ENCODE measurements at regions not wholly inside any gene's neighbourhood (a gene's known extent, or its start where the extent isn't known, plus 50 kb on each side); places are given as distances from the start of the nearest gene placed in this dataset.

GRCh38 chr2:149732730-149733290, 145.2 kb upstream of the MMADHC start:
- H3K27me3 Mint-ChIP-seq, result no peaks in the 10 kb centered on the region
- DNase-seq, result no peak
- H3K27ac Mint-ChIP-seq, result no peak overlapping the region
- H3K4me3 Mint-ChIP-seq, result no peak overlapping the region
- H3K4me1 Mint-ChIP-seq, result no peaks in the 10 kb centered on the region
- H3K36me3 Mint-ChIP-seq, result no peaks in the 10 kb centered on the region
- CTCF ChIA-PET, result no interaction called here
- no peaks in the 10 kb centered on the region for H3K9me3 Mint-ChIP-seq

- DNase-seq, result no peak
- CTCF ChIA-PET, result no interaction called here
- H3K27me3 Mint-ChIP-seq, result no peaks in the 10 kb centered on the region
These were observed 144.6 kb upstream of the MMADHC start for GRCh38 chr2:149732001-149732685.

GRCh38 chr2:149731079-149731478, 143.5 kb upstream of the MMADHC start:
- no peaks in the 10 kb centered on the region for H3K9me3 Mint-ChIP-seq
- no peaks in the 10 kb centered on the region for H3K36me3 Mint-ChIP-seq
- H3K4me3 Mint-ChIP-seq, result no peak overlapping the region
- H3K27ac Mint-ChIP-seq, result no peak overlapping the region
- CTCF ChIA-PET, result no interaction called here
- no peaks in the 10 kb centered on the region for H3K4me1 Mint-ChIP-seq
- no peaks in the 10 kb centered on the region for H3K27me3 Mint-ChIP-seq
- no peak for DNase-seq

More at GRCh38 chr2:149732001-149732685, 144.6 kb upstream of the MMADHC start:
- H3K4me3 Mint-ChIP-seq, result no peak overlapping the region
- H3K4me1 Mint-ChIP-seq, result no peaks in the 10 kb centered on the region
- H3K9me3 Mint-ChIP-seq, result no peaks in the 10 kb centered on the region
- H3K27ac Mint-ChIP-seq, result no peak overlapping the region
- no peaks in the 10 kb centered on the region for H3K36me3 Mint-ChIP-seq

GRCh38 chr2:149729586-149729985, 142.0 kb upstream of the MMADHC start:
- Mint-ChIP-seq H3K27ac (no peak overlapping the region), H3K4me3 (no peak overlapping the region), H3K27me3 (no peaks in the 10 kb centered on the region), H3K4me1 (no peaks in the 10 kb centered on the region), H3K9me3 (no peaks in the 10 kb centered on the region), H3K36me3 (no peaks in the 10 kb centered on the region)
- no peak for DNase-seq
- CTCF ChIA-PET, result no interaction called here

- DNase-seq, result no peak
- Mint-ChIP-seq H3K27me3 (no peaks in the 10 kb centered on the region), H3K4me1 (no peaks in the 10 kb centered on the region), H3K36me3 (no peaks in the 10 kb centered on the region), H3K4me3 (no peak overlapping the region), H3K27ac (no peak overlapping the region), H3K9me3 (no peaks in the 10 kb centered on the region)
- CTCF ChIA-PET, result no interaction called here
These were observed 140.4 kb upstream of the MMADHC start for GRCh38 chr2:149727927-149728326.

GRCh38 chr2:149725234-149725633, 137.7 kb upstream of the MMADHC start:
- Mint-ChIP-seq H3K27ac (no peak overlapping the region), H3K9me3 (no peaks in the 10 kb centered on the region), H3K4me3 (no peak overlapping the region), H3K27me3 (no peaks in the 10 kb centered on the region), H3K36me3 (no peaks in the 10 kb centered on the region), H3K4me1 (no peaks in the 10 kb centered on the region)
- DNase-seq, result no peak
- CTCF ChIA-PET, result no interaction called here

- H3K9me3 Mint-ChIP-seq, result no peaks in the 10 kb centered on the region
- CTCF ChIA-PET, result interaction anchor here (0.5 kb wide), 1 partner anchor 683 kb away, joined by 3 read pairs; no protein-coding TSS in a partner anchor
- no peak overlapping the region for H3K4me3 Mint-ChIP-seq
- no peak for DNase-seq
- no peaks in the 10 kb centered on the region for H3K27me3 Mint-ChIP-seq
- H3K4me1 Mint-ChIP-seq, result no peaks in the 10 kb centered on the region
- H3K27ac Mint-ChIP-seq, result no peak overlapping the region
- H3K36me3 Mint-ChIP-seq, result no peaks in the 10 kb centered on the region
These were observed 136.5 kb upstream of the MMADHC start for GRCh38 chr2:149724091-149724490.

GRCh38 chr2:149720615-149721014, 133.0 kb upstream of the MMADHC start:
- Mint-ChIP-seq H3K9me3 (no peaks in the 10 kb centered on the region), H3K4me3 (no peak overlapping the region)
- CTCF ChIA-PET, result no interaction called here

GRCh38 chr2:149719695-149720094, 132.1 kb upstream of the MMADHC start:
- CTCF ChIA-PET, result no interaction called here
- Mint-ChIP-seq H3K4me1 (no peaks in the 10 kb centered on the region), H3K9me3 (no peaks in the 10 kb centered on the region), H3K27ac (no peak overlapping the region), H3K36me3 (no peaks in the 10 kb centered on the region), H3K4me3 (no peak overlapping the region), H3K27me3 (no peaks in the 10 kb centered on the region)
- DNase-seq, result no peak

More at GRCh38 chr2:149720615-149721014, 133.0 kb upstream of the MMADHC start:
- no peak for DNase-seq
- H3K36me3 Mint-ChIP-seq, result no peaks in the 10 kb centered on the region
- H3K27me3 Mint-ChIP-seq, result no peaks in the 10 kb centered on the region
- H3K27ac Mint-ChIP-seq, result no peak overlapping the region
- H3K4me1 Mint-ChIP-seq, result no peaks in the 10 kb centered on the region

GRCh38 chr2:149716687-149717086, 129.1 kb upstream of the MMADHC start:
- DNase-seq, result no peak
- H3K36me3 Mint-ChIP-seq, result no peaks in the 10 kb centered on the region
- no peak overlapping the region for H3K4me3 Mint-ChIP-seq
- CTCF ChIA-PET, result interaction anchor here (0.6 kb wide), 1 partner anchor 115 kb away, joined by 3 read pairs; no protein-coding TSS in a partner anchor
- no peak overlapping the region for H3K27ac Mint-ChIP-seq
- no peaks in the 10 kb centered on the region for H3K9me3 Mint-ChIP-seq
- H3K27me3 Mint-ChIP-seq, result no peaks in the 10 kb centered on the region
- H3K4me1 Mint-ChIP-seq, result no peaks in the 10 kb centered on the region

GRCh38 chr2:149715894-149716293, 128.3 kb upstream of the MMADHC start:
- H3K4me3 Mint-ChIP-seq, result no peak overlapping the region
- CTCF ChIA-PET, result interaction anchor here (0.6 kb wide), 1 partner anchor 115 kb away, joined by 3 read pairs; no protein-coding TSS in a partner anchor
- no peaks in the 10 kb centered on the region for H3K27me3 Mint-ChIP-seq
- no peaks in the 10 kb centered on the region for H3K9me3 Mint-ChIP-seq
- no peaks in the 10 kb centered on the region for H3K36me3 Mint-ChIP-seq
- H3K27ac Mint-ChIP-seq, result no peak overlapping the region
- no peaks in the 10 kb centered on the region for H3K4me1 Mint-ChIP-seq
- DNase-seq, result no peak

- Mint-ChIP-seq H3K9me3 (no peaks in the 10 kb centered on the region), H3K4me3 (no peak overlapping the region), H3K36me3 (no peaks in the 10 kb centered on the region), H3K27me3 (no peaks in the 10 kb centered on the region), H3K27ac (no peak overlapping the region), H3K4me1 (no peaks in the 10 kb centered on the region)
- no peak for DNase-seq
- CTCF ChIA-PET, result no interaction called here
These were observed 127.5 kb upstream of the MMADHC start for GRCh38 chr2:149715005-149715592.

- Mint-ChIP-seq H3K4me1 (no peaks in the 10 kb centered on the region), H3K9me3 (no peaks in the 10 kb centered on the region), H3K27ac (no peak overlapping the region), H3K27me3 (no peaks in the 10 kb centered on the region), H3K36me3 (no peaks in the 10 kb centered on the region), H3K4me3 (no peak overlapping the region)
- CTCF ChIA-PET, result no interaction called here
- DNase-seq, result no peak
These were observed 122.1 kb upstream of the MMADHC start for GRCh38 chr2:149709496-149710263.

GRCh38 chr2:149703281-149703680, 115.7 kb upstream of the MMADHC start:
- no peak overlapping the region for H3K4me3 Mint-ChIP-seq
- H3K36me3 Mint-ChIP-seq, result no peaks in the 10 kb centered on the region
- no peak for DNase-seq
- CTCF ChIA-PET, result no interaction called here
- H3K27me3 Mint-ChIP-seq, result no peaks in the 10 kb centered on the region
- H3K9me3 Mint-ChIP-seq, result no peaks in the 10 kb centered on the region
- H3K4me1 Mint-ChIP-seq, result no peaks in the 10 kb centered on the region
- H3K27ac Mint-ChIP-seq, result no peak overlapping the region

All from activated naive CD4-positive, alpha-beta T cell treated with anti-CD3 and anti-CD28 coated beads, Interleukin-2, amount 10 ng/mL, durations not matched to agents 7 days and 5 days (primary cell).